GM18511 (cell line): ENCODE measurements at regions not wholly inside any gene's neighbourhood (a gene's known extent, or its start where the extent isn't known, plus 50 kb on each side); places are given as distances from the start of the nearest gene placed in this dataset.
"Not testable (repeated sequence)": the region's sequence is repeated elsewhere in the genome, so short reads cannot be mapped to it uniquely, and the experiment has no call there.

Experiments
- ATAC-seq: cut with Tn5 transposase; IDR thresholded peaks from one replicate; pipeline ENCODE4 v1.9.1; 2021; ENCODE audit warnings: mild to moderate bottlenecking, moderate library complexity; ENCODE audit not compliant: unreplicated experiment

DNA sequence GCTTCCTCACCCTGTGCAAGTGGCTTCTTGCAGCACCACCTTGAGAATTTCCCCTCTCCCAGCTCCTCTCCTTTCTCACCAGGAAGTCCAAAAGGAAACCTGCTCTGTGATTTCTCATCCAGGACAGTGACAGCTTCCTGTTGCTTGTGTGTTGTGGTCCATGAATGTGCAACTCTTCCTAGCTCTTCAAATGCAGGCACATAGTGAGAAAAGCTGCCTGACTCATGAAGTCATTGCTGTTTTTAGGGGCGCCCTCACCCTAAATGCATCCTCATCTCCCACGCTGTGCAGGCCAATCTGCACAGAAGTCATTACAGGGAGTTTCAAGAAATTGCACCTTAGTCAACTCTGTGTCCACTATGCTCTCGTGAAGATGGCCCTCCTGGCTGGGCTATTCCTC, 112.9 kb upstream of the IGLL5 start:
- not testable (repeated sequence) for ATAC-seq

- ATAC-seq = no peak
These were observed 111.5 kb upstream of the IGLL5 start for GRCh38 chr22:22776121-22776520.

- ATAC-seq = no peak
These were observed 108.4 kb upstream of the IGLL5 start for GRCh38 chr22:22779213-22779612.

GRCh38 chr22:22783575-22783974, 104.0 kb upstream of the IGLL5 start:
- ATAC-seq = no peak

- no peak for ATAC-seq
These were observed 103.2 kb upstream of the IGLL5 start for GRCh38 chr22:22784249-22785039.

- ATAC-seq = no peak
These were observed 102.1 kb upstream of the IGLL5 start for GRCh38 chr22:22785316-22786065.

GRCh38 chr22:22786301-22787115, 101.1 kb upstream of the IGLL5 start:
- ATAC-seq = no peak

- no peak for ATAC-seq
These were observed 100.5 kb upstream of the IGLL5 start for GRCh38 chr22:22787151-22787550.

- no peak for ATAC-seq
These were observed 99.7 kb upstream of the IGLL5 start for GRCh38 chr22:22787786-22788459.

DNA sequence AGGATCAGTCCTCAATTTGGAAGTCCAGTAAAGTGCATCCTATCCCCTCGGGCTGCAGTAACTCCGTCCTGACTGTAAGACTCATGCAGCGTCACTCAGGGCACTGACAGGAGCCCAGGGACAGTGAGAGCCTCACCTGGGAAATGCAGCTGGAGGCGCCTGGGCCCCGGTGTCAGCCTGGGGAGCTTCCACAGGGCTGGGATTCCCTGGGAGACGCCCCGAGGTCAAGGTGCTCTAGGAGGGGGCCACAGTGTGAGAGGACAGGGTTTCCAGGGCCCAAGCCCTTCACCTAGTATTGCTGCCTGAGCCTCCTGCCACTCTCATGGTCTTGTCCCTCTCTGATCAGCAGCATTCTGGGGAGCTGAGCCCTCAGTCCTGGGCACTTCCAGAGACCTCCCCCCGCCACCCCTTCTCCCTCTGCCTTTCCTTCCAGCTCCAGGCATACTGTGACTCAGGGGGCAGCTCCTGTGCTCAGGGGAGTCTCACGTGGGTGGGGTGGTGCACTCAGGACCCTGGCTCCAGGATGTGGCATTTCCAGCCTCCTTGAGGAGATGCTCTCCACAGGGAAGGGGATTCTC, 99.1 kb upstream of the IGLL5 start:
- no peak for ATAC-seq

DNA sequence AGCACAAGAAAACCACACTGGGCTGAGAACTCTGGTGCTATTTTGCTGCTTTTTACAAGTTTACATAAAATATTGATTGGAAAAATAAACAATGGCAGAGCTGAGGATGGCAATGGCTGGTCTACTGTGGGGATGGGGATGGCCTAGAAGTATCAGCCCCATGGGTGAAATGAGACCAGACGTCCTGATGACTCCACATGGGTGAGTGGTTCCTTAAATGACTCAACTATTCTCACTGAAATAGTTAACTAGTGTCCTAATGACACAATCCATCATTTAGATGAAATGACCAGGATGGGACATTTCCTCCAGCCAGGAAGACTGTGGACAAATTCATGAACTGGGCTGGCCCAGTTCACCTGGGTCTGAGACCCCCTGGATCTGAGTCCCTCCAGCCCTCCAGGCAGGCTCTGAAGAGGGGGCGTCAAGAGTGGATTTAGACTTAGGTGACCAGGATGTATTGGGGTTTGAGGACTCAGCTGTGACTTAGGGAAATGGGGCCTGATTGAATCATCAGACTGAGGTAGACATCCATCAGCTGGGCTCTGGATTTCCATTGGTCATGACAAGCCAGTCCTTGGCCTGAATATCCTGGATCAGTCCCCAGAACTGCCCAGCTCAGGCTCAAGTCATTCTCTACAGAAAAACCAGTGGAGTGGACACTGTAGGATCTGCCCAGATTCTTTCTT, 98.2 kb upstream of the IGLL5 start:
- no peak for ATAC-seq

- ATAC-seq = no peak
These were observed 97.4 kb upstream of the IGLL5 start for GRCh38 chr22:22789922-22790845.

- no peak for ATAC-seq
These were observed 96.0 kb upstream of the IGLL5 start for GRCh38 chr22:22791438-22792181.

- not testable (repeated sequence) for ATAC-seq
These were observed 95.3 kb upstream of the IGLL5 start for GRCh38 chr22:22792205-22792786.

DNA sequence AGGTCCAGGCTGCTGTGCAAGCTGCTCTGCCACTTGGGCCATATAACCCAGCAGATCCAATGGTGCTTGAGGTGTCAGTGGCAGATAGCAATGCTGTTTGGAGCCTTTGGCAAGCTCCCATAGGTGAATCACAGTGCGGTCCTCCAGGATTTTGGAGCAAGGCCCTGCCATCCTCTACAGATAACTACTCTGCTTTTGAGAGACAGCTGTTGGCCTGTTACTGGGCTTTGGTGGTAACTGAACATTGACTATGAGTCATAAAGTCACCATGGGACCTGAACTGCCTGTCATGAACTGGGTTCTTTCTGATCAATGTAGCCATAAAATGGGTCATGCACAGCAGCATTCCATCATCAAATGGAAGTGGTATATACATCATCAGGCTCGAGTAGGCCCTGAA, 92.0 kb upstream of the IGLL5 start:
- not testable (repeated sequence) for ATAC-seq

DNA sequence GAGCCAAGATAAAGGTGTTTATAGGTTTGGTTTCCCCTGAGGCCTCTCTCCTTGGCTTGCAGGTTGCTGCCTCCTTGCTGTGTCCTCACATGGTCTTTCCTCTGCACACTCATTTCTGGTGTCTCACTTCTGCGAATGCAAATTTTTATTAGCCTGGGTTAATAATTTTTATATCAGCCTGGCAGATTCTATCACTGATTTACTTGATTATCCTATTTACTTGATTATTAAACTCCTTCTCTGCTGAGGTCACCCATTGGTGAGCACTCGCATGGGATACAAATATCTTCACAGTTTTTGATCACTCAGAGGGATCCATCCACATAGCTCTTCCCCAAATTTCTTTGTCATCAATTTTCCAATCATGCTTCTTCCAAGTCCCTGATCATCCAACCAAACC, 90.9 kb upstream of the IGLL5 start:
- no peak for ATAC-seq

GRCh38 chr22:22798232-22798616, 89.4 kb upstream of the IGLL5 start:
- no peak for ATAC-seq

- ATAC-seq = no peak
These were observed 88.9 kb upstream of the IGLL5 start for GRCh38 chr22:22798716-22799115.
